ENCODE measurements at regions not wholly inside any gene's neighbourhood (a gene's known extent, or its start where the extent isn't known, plus 50 kb on each side); places are given as distances from the start of the nearest gene placed in this dataset.

DNA sequence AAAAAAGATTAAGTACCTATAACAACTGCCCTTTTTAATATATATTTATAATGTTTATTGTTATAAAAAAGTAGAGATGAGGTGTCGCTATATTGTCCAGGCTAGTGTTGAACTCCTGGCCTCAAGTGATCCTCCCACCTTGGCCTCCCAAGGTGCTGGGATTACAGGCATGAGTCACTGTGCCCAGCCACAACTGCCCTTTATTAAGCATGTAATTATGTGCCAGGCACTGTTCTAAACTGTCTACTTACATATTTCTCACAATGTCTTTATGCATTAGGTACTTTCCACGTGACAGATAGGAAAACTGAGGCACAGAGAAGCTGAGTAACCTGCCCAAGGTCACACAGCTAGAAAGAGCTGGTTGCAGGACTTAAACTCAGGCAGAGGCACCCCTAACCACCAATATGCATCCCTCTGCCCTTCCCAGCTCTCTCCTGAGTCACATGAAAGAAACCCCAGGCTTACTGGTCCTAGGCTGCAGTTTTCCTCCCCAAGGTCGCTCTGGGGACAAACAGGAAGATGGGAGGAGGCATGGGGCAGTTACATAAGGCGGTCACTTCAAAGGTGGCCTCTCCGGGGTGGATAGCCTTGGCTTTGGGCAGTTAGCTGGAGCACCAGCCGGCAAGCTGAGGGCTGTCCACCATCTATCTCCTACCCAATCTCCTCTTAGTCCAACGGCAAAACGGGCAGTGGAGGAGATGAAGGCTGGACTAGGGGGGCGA is 54.6 kb upstream of the TBX3 start:
- peaks cover 1% of the 10 kb centered on the region for H3F3A ChIP-seq (ENCODE audit: low read depth)
- no peaks in the 10 kb centered on the region for H4K20me1 ChIP-seq (ENCODE audit: low read depth)
- DNase-seq (ENCODE audit: low spot score) = no peak
- H3K4me2 ChIP-seq = no peak overlapping the region
- H3K9me3 ChIP-seq (ENCODE audit: low read depth) = no peaks in the 10 kb centered on the region
- no peak overlapping the region for H2AFZ ChIP-seq (replicated peaks)
- H3K27ac Mint-ChIP-seq = no peak overlapping the region
- TF ChIP-seq EZH2phosphoT487 (IDR thresholded peaks at IDR 0.05) (no peak), EZH2 (IDR thresholded peaks at IDR 0.05) (no peak)
- TF ChIP-seq, protein P1, sequence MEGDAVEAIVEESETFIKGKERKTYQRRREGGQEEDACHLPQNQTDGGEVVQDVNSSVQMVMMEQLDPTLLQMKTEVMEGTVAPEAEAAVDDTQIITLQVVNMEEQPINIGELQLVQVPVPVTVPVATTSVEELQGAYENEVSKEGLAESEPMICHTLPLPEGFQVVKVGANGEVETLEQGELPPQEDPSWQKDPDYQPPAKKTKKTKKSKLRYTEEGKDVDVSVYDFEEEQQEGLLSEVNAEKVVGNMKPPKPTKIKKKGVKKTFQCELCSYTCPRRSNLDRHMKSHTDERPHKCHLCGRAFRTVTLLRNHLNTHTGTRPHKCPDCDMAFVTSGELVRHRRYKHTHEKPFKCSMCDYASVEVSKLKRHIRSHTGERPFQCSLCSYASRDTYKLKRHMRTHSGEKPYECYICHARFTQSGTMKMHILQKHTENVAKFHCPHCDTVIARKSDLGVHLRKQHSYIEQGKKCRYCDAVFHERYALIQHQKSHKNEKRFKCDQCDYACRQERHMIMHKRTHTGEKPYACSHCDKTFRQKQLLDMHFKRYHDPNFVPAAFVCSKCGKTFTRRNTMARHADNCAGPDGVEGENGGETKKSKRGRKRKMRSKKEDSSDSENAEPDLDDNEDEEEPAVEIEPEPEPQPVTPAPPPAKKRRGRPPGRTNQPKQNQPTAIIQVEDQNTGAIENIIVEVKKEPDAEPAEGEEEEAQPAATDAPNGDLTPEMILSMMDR (IDR thresholded peaks at IDR 0.05) = no peak
- peaks cover 9% of the 10 kb centered on the region for H3K9me3 Mint-ChIP-seq
- no peak overlapping the region for H3K4me3 Mint-ChIP-seq
- no peaks in the 10 kb centered on the region for H3K36me3 Mint-ChIP-seq
- H3K4me1 ChIP-seq = peaks cover 8% of the 10 kb centered on the region
- H3K79me2 ChIP-seq (ENCODE audit: low read depth) = no peaks in the 10 kb centered on the region
- no peak overlapping the region for H3K4me3 ChIP-seq
- peaks cover 18% of the 10 kb centered on the region for H3K27me3 Mint-ChIP-seq (ENCODE audit: insufficient read depth, low read depth)
- H3K9ac ChIP-seq = no peak overlapping the region
- H3K4me1 Mint-ChIP-seq = no peaks in the 10 kb centered on the region
- H3K27ac ChIP-seq = no peak overlapping the region
- no peaks in the 10 kb centered on the region for H3K36me3 ChIP-seq
- peaks cover 54% of the 10 kb centered on the region for H3K27me3 ChIP-seq

DNA sequence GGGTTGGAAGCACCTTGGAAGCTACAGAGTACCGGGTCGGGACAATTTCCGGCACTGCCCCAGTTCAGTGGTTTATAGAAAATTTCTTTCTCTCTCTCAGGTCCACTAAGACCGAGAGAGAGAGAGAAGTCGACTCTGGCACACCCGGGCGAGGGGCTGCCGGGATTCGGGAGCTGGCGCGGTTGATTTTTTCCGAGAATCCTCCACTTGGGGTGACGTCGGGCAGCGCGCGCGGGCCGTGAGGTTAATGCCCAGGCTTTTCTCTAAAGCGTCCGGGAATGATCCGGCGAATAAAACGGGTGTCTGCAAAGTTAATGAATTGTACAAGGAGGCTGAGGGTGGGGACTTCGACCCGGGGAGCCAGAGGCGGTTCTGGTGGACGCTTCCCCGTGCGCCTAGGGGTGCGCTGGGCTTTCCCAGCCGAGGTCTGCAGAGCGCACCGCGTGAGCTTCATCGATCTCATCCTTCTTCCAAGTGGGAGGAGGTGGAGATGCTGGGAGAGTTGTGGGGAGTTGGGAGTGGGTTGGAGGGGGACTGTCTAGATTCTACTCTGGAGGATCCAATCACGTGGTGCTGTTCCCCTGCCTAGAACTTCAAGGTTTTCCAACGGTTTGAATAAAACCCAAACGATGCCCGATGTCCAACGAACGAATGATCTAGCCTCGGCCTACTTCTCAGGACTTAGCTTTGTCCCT is 51.9 kb upstream of the TBX3 start:
- no peak overlapping the region for H3K27ac ChIP-seq
- H2AFZ ChIP-seq (replicated peaks) = peak overlapping the region; percentile 50
- Mint-ChIP-seq H3K36me3 (no peaks in the 10 kb centered on the region), H3K27ac (no peak overlapping the region), H3K4me1 (no peaks in the 10 kb centered on the region), H3K4me3 (no peak overlapping the region), H3K27me3 (ENCODE audit: insufficient read depth, low read depth) (peaks cover 14% of the 10 kb centered on the region), H3K9me3 (peaks cover 9% of the 10 kb centered on the region)
- H3K27me3 ChIP-seq = peaks cover 57% of the 10 kb centered on the region
- no peak overlapping the region for H3K9ac ChIP-seq
- H4K20me1 ChIP-seq (ENCODE audit: low read depth) = no peaks in the 10 kb centered on the region
- H3K4me3 ChIP-seq = peak overlapping the region; percentile 26
- TF ChIP-seq EZH2phosphoT487 (IDR thresholded peaks at IDR 0.05) (peak; percentile 91), EZH2 (IDR thresholded peaks at IDR 0.05) (peak; percentile 92)
- TF ChIP-seq, protein P1 (IDR thresholded peaks at IDR 0.05) = no peak
- H3K4me1 ChIP-seq = peaks cover 8% of the 10 kb centered on the region
- H3K36me3 ChIP-seq = no peaks in the 10 kb centered on the region
- no peaks in the 10 kb centered on the region for H3K79me2 ChIP-seq (ENCODE audit: low read depth)
- peak; percentile 54 for DNase-seq (ENCODE audit: low spot score)
- H3F3A ChIP-seq (ENCODE audit: low read depth) = peaks cover 4% of the 10 kb centered on the region
- H3K4me2 ChIP-seq = peak overlapping the region; percentile 71
- no peaks in the 10 kb centered on the region for H3K9me3 ChIP-seq (ENCODE audit: low read depth)

DNA sequence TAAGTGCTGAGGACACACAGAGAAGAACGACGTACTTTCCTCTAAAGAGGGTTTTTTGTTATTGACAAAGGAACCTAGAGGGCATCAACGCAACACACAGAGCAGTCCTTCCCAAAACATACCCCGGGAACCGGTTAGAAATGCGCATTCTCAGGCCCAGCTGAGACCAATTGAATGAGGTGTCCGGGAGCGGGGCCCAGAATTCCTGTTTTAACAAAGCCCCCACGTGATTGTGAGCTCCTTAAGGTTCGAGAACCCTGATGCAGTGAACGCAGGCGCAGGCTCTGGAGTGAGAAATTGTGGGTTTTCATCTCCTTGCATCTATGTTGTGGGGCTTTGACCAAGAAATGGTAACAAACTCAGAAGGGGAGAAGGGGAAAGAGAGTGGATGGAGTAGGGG is 51.0 kb upstream of the TBX3 start:
- H3F3A ChIP-seq (ENCODE audit: low read depth) = peaks cover 4% of the 10 kb centered on the region
- no peaks in the 10 kb centered on the region for H3K79me2 ChIP-seq (ENCODE audit: low read depth)
- no peak overlapping the region for H3K27ac ChIP-seq
- H2AFZ ChIP-seq (replicated peaks) = peak overlapping the region; percentile 50
- H3K9ac ChIP-seq = no peak overlapping the region
- peaks cover 57% of the 10 kb centered on the region for H3K27me3 ChIP-seq
- H3K4me3 ChIP-seq = peak overlapping the region; percentile 26
- Mint-ChIP-seq H3K4me1 (no peaks in the 10 kb centered on the region), H3K27me3 (ENCODE audit: insufficient read depth, low read depth) (peaks cover 14% of the 10 kb centered on the region), H3K9me3 (peaks cover 9% of the 10 kb centered on the region), H3K27ac (no peak overlapping the region), H3K4me3 (no peak overlapping the region), H3K36me3 (no peaks in the 10 kb centered on the region)
- H3K36me3 ChIP-seq = no peaks in the 10 kb centered on the region
- peak overlapping the region; percentile 71 for H3K4me2 ChIP-seq
- TF ChIP-seq EZH2phosphoT487 (IDR thresholded peaks at IDR 0.05) (no peak), EZH2 (IDR thresholded peaks at IDR 0.05) (no peak)
- TF ChIP-seq, protein P1 (IDR thresholded peaks at IDR 0.05) = no peak
- DNase-seq (ENCODE audit: low spot score) = no peak
- H3K9me3 ChIP-seq (ENCODE audit: low read depth) = no peaks in the 10 kb centered on the region
- peaks cover 8% of the 10 kb centered on the region for H3K4me1 ChIP-seq
- H4K20me1 ChIP-seq (ENCODE audit: low read depth) = no peaks in the 10 kb centered on the region
